ENCODE measurements at regions not wholly inside any gene's neighbourhood (a gene's known extent, or its start where the extent isn't known, plus 50 kb on each side); places are given as distances from the start of the nearest gene placed in this dataset.

GRCh38 chr7:26916336-26916735 is 51.9 kb upstream of the SKAP2 start:
- TF ChIP-seq POLR2A (IDR thresholded peaks at IDR 0.05) (no peak), POLR2AphosphoS5 (IDR thresholded peaks at IDR 0.05) (no peak), CTCF (IDR thresholded peaks at IDR 0.05) (no peak), EP300 (IDR thresholded peaks at IDR 0.05) (no peak)
- H3K4me3 ChIP-seq: no peak overlapping the region
- no peak overlapping the region for H3K27ac ChIP-seq
- H3K36me3 ChIP-seq: no peaks in the 10 kb centered on the region
- DNase-seq (no peak), ATAC-seq (ENCODE audit: low FRiP score in 2 of 2) (no peak)
- no peaks in the 10 kb centered on the region for H3K9me3 ChIP-seq
- H3K27me3 ChIP-seq: no peaks in the 10 kb centered on the region
- no peaks in the 10 kb centered on the region for H3K4me1 ChIP-seq

Measured in upper lobe of left lung (tissue), 6 donors.